HG02610 (cell line): ENCODE measurements at regions not wholly inside any gene's neighbourhood (a gene's known extent, or its start where the extent isn't known, plus 50 kb on each side); places are given as distances from the start of the nearest gene placed in this dataset.

Experiments used
- ATAC-seq: cut with Tn5 transposase; IDR thresholded peaks from one replicate; pipeline ENCODE4 v1.9.1; 2021; ENCODE audit warnings: mild to moderate bottlenecking, moderate library complexity; ENCODE audit not compliant: unreplicated experiment

GRCh38 chr7:130894909-130895750 lies 161.1 kb upstream of the KLF14 start:
- no peak for ATAC-seq

- ATAC-seq: no peak
Measured at GRCh38 chr7:130896051-130896881, 162.3 kb upstream of the KLF14 start.

- peak; percentile 34 for ATAC-seq
Measured at GRCh38 chr7:130896898-130897514, 163.0 kb upstream of the KLF14 start.

GRCh38 chr7:130897515-130898419 lies 163.8 kb upstream of the KLF14 start:
- ATAC-seq: no peak

GRCh38 chr7:130899071-130899560 lies 165.1 kb upstream of the KLF14 start:
- ATAC-seq: no peak

- no peak for ATAC-seq
Measured at GRCh38 chr7:130899638-130900401, 165.8 kb upstream of the KLF14 start.

GRCh38 chr7:130900471-130901076 lies 166.6 kb upstream of the KLF14 start:
- ATAC-seq: no peak

- no peak for ATAC-seq
Measured at GRCh38 chr7:130901209-130901783, 167.3 kb upstream of the KLF14 start.

- ATAC-seq: no peak
Measured at GRCh38 chr7:130902755-130903357, 168.8 kb upstream of the KLF14 start.

GRCh38 chr7:130903358-130903974 lies 169.5 kb upstream of the KLF14 start:
- ATAC-seq: no peak

GRCh38 chr7:130904031-130904757 lies 170.2 kb upstream of the KLF14 start:
- ATAC-seq: no peak

- ATAC-seq: no peak
Measured at GRCh38 chr7:130904792-130905191, 170.8 kb upstream of the KLF14 start.

- ATAC-seq: no peak
Measured at GRCh38 chr7:130906575-130906974, 172.6 kb upstream of the KLF14 start.

- no peak for ATAC-seq
Measured at GRCh38 chr7:130907439-130907838, 173.4 kb upstream of the KLF14 start.

GRCh38 chr7:130908345-130909160 lies 174.5 kb upstream of the KLF14 start:
- ATAC-seq: no peak

- ATAC-seq: no peak
Measured at GRCh38 chr7:130909161-130909836, 175.3 kb upstream of the KLF14 start.
